ENCODE measurements at regions not wholly inside any gene's neighbourhood (a gene's known extent, or its start where the extent isn't known, plus 50 kb on each side); places are given as distances from the start of the nearest gene placed in this dataset.

GRCh38 chr1:187527346-187527745 lies 698.6 kb downstream of the PLA2G4A start (continued):
- TF ChIP-seq STAT1 (IDR thresholded peaks at IDR 0.05; ENCODE audit: unreplicated experiment) = no peak
- no peak for TF ChIP-seq POLR2AphosphoS5 (IDR thresholded peaks at IDR 0.05; ENCODE audit: low read depth)
- no peak for TF ChIP-seq ZNF331 (CRISPR knock-in tag; IDR thresholded peaks at IDR 0.05; ENCODE audit: low read depth)
- TF ChIP-seq NANOG (IDR thresholded peaks at IDR 0.05; ENCODE audit: borderline replicate concordance) = no peak
- no peak for TF ChIP-seq ZNF462 (CRISPR knock-in tag; IDR thresholded peaks at IDR 0.05)

GRCh38 chr1:187537936-187538335 lies 709.2 kb downstream of the PLA2G4A start:
- ATAC-seq (no peak), DNase-seq (ENCODE audit: low spot score) (no peak)
- no peak overlapping the region for H2AFZ ChIP-seq
- H3K4me1 ChIP-seq (ENCODE audit: insufficient read depth) = no peaks in the 10 kb centered on the region
- H4K20me1 ChIP-seq (replicated peaks; ENCODE audit: insufficient read depth) = no peaks in the 10 kb centered on the region
- no peaks in the 10 kb centered on the region for H3K27me3 ChIP-seq (ENCODE audit: insufficient read depth)
- Mint-ChIP-seq H3K4me1 (no peaks in the 10 kb centered on the region), H3K27me3 (ENCODE audit: insufficient read depth, low read depth, poor library complexity) (no peaks in the 10 kb centered on the region), H3K36me3 (ENCODE audit: low read depth) (peaks cover 3% of the 10 kb centered on the region; the same call in 1 of the 3 replicates), H3K9me3 (peaks cover 5% of the 10 kb centered on the region; the same call in 1 of the 3 replicates), H3K27ac (no peak overlapping the region), H3K4me3 (no peak overlapping the region)
- no peak overlapping the region for H3K4me2 ChIP-seq
- no peak overlapping the region for H3K27ac ChIP-seq (ENCODE audit: low read depth)
- no peaks in the 10 kb centered on the region for H3K79me2 ChIP-seq (replicated peaks; ENCODE audit: insufficient read depth)
- H3K36me3 ChIP-seq (ENCODE audit: insufficient read depth) = no peaks in the 10 kb centered on the region
- H3F3A ChIP-seq (replicated peaks; ENCODE audit: low read depth) = no peaks in the 10 kb centered on the region
- H3K9me2 ChIP-seq (ENCODE audit: insufficient read depth) = no peaks in the 10 kb centered on the region
- H3K4me3 ChIP-seq = no peak overlapping the region
- no peak for TF ChIP-seq CREB1 (CRISPR knock-in tag; IDR thresholded peaks at IDR 0.05; ENCODE audit: low read depth)
- TF ChIP-seq STAT1 (IDR thresholded peaks at IDR 0.05; ENCODE audit: unreplicated experiment) = no peak
- no peak for TF ChIP-seq ZNF114 (CRISPR knock-in tag; IDR thresholded peaks at IDR 0.05)
- TF ChIP-seq NANOG (IDR thresholded peaks at IDR 0.05; ENCODE audit: borderline replicate concordance) = no peak
- TF ChIP-seq POLR2AphosphoS5 (IDR thresholded peaks at IDR 0.05; ENCODE audit: low read depth) = no peak
- no peak for TF ChIP-seq ZNF331 (CRISPR knock-in tag; IDR thresholded peaks at IDR 0.05; ENCODE audit: low read depth)
- TF ChIP-seq ZNF462 (CRISPR knock-in tag; IDR thresholded peaks at IDR 0.05) = no peak
- no peak for TF ChIP-seq ETS1 (IDR thresholded peaks at IDR 0.05)
- TF ChIP-seq EZH2 (IDR thresholded peaks at IDR 0.05; ENCODE audit: low read depth, unreplicated experiment) = no peak

Measured in GM23338 (cell line).